HG03139 (cell line): ENCODE measurements at regions not wholly inside any gene's neighbourhood (a gene's known extent, or its start where the extent isn't known, plus 50 kb on each side); places are given as distances from the start of the nearest gene placed in this dataset.

ENCODE experiments used
- ATAC-seq: cut with Tn5 transposase; IDR thresholded peaks from one replicate; pipeline ENCODE4 v1.9.1; 2021; ENCODE audit not compliant: unreplicated experiment

- no peak for ATAC-seq
These were observed 52.8 kb upstream of the DHX15 start for GRCh38 chr4:24637173-24637572.

- ATAC-seq = no peak
These were observed 54.1 kb upstream of the DHX15 start for GRCh38 chr4:24638396-24638875.

- no peak for ATAC-seq
These were observed 55.4 kb upstream of the DHX15 start for GRCh38 chr4:24639714-24640113.

GRCh38 chr4:24640366-24640765 lies 56.0 kb upstream of the DHX15 start:
- ATAC-seq = no peak

GRCh38 chr4:24642981-24643547 lies 58.7 kb upstream of the DHX15 start:
- ATAC-seq = no peak

GRCh38 chr4:24643774-24644520 lies 59.6 kb upstream of the DHX15 start:
- no peak for ATAC-seq

- ATAC-seq = no peak
These were observed 60.8 kb upstream of the DHX15 start for GRCh38 chr4:24644983-24645764.

GRCh38 chr4:24645765-24646550 lies 61.6 kb upstream of the DHX15 start:
- no peak for ATAC-seq

- no peak for ATAC-seq
These were observed 62.6 kb upstream of the DHX15 start for GRCh38 chr4:24646798-24647460.

GRCh38 chr4:24650849-24651640 lies 66.7 kb upstream of the DHX15 start:
- no peak for ATAC-seq

GRCh38 chr4:24655326-24655725 lies 71.0 kb upstream of the DHX15 start:
- ATAC-seq = no peak

GRCh38 chr4:24655971-24656370 lies 71.6 kb upstream of the DHX15 start:
- no peak for ATAC-seq

GRCh38 chr4:24656906-24657305 lies 72.6 kb upstream of the DHX15 start:
- no peak for ATAC-seq

- peak; percentile 97 for ATAC-seq
These were observed 73.6 kb upstream of the DHX15 start for GRCh38 chr4:24657768-24658617.

- no peak for ATAC-seq
These were observed 75.0 kb upstream of the DHX15 start for GRCh38 chr4:24659241-24659961.

GRCh38 chr4:24662056-24662455 lies 77.7 kb upstream of the DHX15 start:
- no peak for ATAC-seq

GRCh38 chr4:24662542-24662941 lies 78.2 kb upstream of the DHX15 start:
- ATAC-seq = no peak

- no peak for ATAC-seq
These were observed 80.6 kb upstream of the DHX15 start for GRCh38 chr4:24664956-24665355.
